ENCODE measurements at regions not wholly inside any gene's neighbourhood (a gene's known extent, or its start where the extent isn't known, plus 50 kb on each side); places are given as distances from the start of the nearest gene placed in this dataset.

DNA sequence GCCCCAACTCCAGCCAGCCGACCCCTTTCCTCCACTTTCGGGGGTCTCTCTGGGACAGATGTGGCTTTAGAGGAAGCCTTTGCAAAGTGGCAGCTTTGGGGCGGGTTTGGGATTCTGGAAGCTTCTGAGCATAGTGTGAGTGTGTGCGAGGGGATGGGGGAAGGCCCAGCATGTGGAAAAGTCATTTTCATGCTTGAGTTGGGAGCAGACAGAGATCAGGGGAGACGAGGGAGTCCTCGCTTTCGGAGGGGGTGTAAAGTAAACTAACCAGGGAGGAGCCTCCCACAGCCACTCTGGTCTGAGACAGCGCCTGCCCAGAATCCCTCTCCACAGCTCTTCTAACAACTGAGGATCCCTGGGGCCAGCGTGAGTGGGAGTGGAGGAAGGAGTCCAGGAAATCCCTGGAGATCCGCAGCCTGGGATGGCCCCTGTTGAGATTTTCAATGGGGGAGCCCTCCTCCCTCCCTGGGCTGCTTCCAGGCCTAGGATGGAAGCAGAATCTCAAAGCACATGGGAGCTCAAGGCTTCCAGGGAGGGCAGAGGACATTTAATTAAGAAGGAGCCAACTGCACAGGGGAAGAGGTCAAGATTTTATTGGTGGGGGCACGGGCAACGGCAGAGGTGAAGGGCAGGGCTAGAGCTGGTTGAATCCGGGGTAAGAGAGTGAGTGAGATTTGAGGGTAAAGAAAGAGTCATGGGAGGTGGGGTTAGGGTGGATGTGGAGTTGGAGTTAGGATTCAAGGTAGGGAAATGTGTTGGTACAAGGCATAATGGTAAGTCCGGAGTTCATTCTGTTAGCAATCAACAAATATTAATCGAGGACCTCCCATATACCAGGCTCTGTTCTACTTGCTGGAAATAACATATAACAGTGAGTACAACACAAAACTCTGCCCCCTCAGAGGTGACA is 102.3 kb upstream of the FOXP4 start:
- peak overlapping the region; percentile 56 to 75 for H3K27ac ChIP-seq
- no peak for DNase-seq (ENCODE audit: low spot score)
- no peaks in the 10 kb centered on the region for H3K9me3 ChIP-seq
- H3K4me3 ChIP-seq = peak overlapping the region in 1 of 2 donors; percentile 36
- TF ChIP-seq, protein P1, sequence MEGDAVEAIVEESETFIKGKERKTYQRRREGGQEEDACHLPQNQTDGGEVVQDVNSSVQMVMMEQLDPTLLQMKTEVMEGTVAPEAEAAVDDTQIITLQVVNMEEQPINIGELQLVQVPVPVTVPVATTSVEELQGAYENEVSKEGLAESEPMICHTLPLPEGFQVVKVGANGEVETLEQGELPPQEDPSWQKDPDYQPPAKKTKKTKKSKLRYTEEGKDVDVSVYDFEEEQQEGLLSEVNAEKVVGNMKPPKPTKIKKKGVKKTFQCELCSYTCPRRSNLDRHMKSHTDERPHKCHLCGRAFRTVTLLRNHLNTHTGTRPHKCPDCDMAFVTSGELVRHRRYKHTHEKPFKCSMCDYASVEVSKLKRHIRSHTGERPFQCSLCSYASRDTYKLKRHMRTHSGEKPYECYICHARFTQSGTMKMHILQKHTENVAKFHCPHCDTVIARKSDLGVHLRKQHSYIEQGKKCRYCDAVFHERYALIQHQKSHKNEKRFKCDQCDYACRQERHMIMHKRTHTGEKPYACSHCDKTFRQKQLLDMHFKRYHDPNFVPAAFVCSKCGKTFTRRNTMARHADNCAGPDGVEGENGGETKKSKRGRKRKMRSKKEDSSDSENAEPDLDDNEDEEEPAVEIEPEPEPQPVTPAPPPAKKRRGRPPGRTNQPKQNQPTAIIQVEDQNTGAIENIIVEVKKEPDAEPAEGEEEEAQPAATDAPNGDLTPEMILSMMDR (IDR thresholded peaks at IDR 0.05) = no peak
- H3K36me3 ChIP-seq = no peaks in the 10 kb centered on the region
- no peaks in the 10 kb centered on the region for H3K27me3 ChIP-seq
- peaks cover 0 to 18% of the 10 kb centered on the region in 2 donors for H3K4me1 ChIP-seq

DNA sequence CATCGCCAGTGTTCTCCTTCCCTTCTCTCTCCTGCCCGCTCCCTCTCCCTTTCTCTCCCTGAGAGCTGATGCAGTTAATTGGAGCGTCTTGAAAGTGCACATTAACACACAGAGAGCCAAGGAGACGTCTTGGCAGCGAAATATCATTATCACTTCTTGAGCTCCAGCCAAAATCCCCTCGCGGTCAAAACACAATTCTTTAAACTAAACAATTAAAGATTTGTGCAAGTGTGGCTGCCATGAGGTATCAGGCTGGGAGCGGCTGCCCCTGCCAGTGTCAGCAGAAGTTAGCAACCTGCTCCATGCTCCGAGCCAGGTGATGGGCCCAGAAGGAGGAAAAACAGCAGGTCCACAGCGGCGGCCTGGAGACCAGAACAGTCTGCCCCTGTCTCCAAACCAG is 100.9 kb upstream of the FOXP4 start:
- no peaks in the 10 kb centered on the region for H3K27me3 ChIP-seq
- TF ChIP-seq, protein P1 (IDR thresholded peaks at IDR 0.05) = no peak
- no peaks in the 10 kb centered on the region for H3K36me3 ChIP-seq
- H3K27ac ChIP-seq = no peak overlapping the region
- no peak overlapping the region for H3K4me3 ChIP-seq
- no peak for DNase-seq (ENCODE audit: low spot score)
- H3K4me1 ChIP-seq = peaks cover 0 to 28% of the 10 kb centered on the region in 2 donors
- H3K9me3 ChIP-seq = no peaks in the 10 kb centered on the region

DNA sequence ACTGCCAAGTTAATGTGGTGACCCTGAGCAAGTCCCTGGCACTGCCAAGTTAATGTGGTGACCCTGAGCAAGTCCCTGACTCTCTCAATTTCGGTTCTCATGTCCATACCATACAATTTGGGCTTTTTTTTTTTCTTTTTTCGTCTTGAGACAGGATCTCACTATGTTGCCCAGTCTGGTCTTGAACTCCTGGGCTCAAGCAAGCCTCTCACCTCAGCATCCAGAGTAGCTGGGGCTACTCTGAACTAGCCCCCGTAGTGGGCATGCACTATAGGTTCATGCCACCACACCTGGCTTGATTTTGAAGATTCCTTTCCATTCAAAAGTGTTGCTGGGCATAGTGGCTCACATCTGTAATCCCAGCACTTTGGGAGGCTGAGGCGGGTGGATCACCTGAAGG is 100.0 kb upstream of the FOXP4 start:
- Histone ChIP-seq H3K4me1 (peaks cover 0 to 37% of the 10 kb centered on the region in 2 donors), H3K36me3 (no peaks in the 10 kb centered on the region), H3K4me3 (no peak overlapping the region), H3K9me3 (no peaks in the 10 kb centered on the region), H3K27me3 (no peaks in the 10 kb centered on the region), H3K27ac (no peak overlapping the region)
- no peak for DNase-seq (ENCODE audit: low spot score)
- TF ChIP-seq, protein P1 (IDR thresholded peaks at IDR 0.05) = no peak

DNA sequence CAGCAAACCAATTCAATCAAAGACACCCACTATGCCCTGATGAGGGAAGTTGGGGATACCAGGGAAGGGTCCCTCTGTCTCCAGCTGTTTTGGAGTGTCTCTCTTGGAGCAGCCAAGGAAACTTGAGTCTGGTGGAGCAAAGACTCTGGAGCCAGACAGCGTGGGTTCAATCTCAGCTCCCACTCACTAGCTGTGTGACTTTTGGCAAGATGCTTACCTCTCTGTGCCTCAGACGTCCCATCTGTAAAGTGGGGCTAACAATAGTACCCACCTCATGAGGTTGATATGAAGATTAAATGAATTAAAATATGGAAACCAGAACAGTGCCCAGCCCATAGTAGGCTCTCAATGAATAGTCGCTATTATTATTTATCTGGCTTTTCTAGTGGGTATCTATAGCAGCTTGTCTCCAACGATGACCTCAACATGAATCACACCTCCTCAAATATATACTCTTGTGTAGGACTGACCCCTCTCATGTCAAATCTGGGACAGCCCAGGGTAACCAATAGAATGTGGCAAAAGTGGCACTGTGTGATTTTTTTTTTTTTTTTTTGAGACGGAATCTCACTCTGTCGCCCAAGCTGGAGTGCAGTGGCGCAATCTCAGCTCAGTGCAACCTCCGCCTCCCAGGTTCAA is 99.2 kb upstream of the FOXP4 start:
- TF ChIP-seq, protein P1 (IDR thresholded peaks at IDR 0.05) = no peak
- H3K4me1 ChIP-seq = peaks cover 0 to 46% of the 10 kb centered on the region in 2 donors

DNA sequence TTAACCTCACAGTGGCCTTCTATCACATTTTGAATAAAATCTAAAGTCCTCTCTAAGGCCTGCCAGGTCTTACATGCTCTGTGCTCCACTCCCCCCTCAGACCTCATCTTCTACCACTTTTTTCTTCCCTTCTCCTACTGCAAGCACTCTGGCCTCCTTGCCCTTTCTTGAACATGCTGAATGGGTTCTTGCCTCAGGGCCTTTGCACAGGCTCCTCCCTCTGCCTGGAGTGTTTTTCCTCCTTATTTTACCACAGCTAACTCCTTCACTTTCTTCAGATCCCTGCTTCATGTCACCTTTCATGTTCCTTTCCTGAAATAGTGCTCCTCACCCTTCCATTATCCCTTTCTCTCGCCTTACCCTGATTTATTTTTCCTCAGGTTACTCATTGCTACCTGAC is 97.9 kb upstream of the FOXP4 start:
- Histone ChIP-seq H3K27me3 (no peaks in the 10 kb centered on the region), H3K4me1 (peaks cover 0 to 38% of the 10 kb centered on the region in 2 donors), H3K27ac (no peak overlapping the region), H3K36me3 (no peaks in the 10 kb centered on the region), H3K4me3 (no peak overlapping the region), H3K9me3 (no peaks in the 10 kb centered on the region)
- TF ChIP-seq, protein P1 (IDR thresholded peaks at IDR 0.05) = no peak
- DNase-seq (ENCODE audit: low spot score) = no peak

More for the DNA sequence above, 99.2 kb upstream of the FOXP4 start:
- DNase-seq (ENCODE audit: low spot score) = no peak
- Histone ChIP-seq H3K36me3 (no peaks in the 10 kb centered on the region), H3K27me3 (no peaks in the 10 kb centered on the region), H3K9me3 (no peaks in the 10 kb centered on the region), H3K27ac (no peak overlapping the region), H3K4me3 (no peak overlapping the region)

Data from right atrium auricular region (tissue), 2 donors.